Inflammatory macrophage treated with lipopolysaccharide for 1 hour (primary cell): ENCODE measurements at regions not wholly inside any gene's neighbourhood (a gene's known extent, or its start where the extent isn't known, plus 50 kb on each side); places are given as distances from the start of the nearest gene placed in this dataset.
"Not testable (repeated sequence)": the region's sequence is repeated elsewhere in the genome, so short reads cannot be mapped to it uniquely, and the experiment has no call there.

Experiments used
- DNase-seq, 2 donors: peaks; one replicate each; pipeline ENCODE4 v3.0.0-alpha.2; 2020 to 2022

GRCh38 chr14:44609876-44610510 is 102.9 kb upstream of the FSCB start:
- no peak for DNase-seq

- DNase-seq = no peak
These were observed 102.1 kb upstream of the FSCB start for GRCh38 chr14:44609201-44609600.

GRCh38 chr14:44607701-44608100 is 100.6 kb upstream of the FSCB start:
- no peak for DNase-seq

GRCh38 chr14:44606576-44606975 is 99.5 kb upstream of the FSCB start:
- DNase-seq = no peak

- not testable (repeated sequence) for DNase-seq
These were observed 94.2 kb upstream of the FSCB start for GRCh38 chr14:44601266-44601665.

- DNase-seq = no peak
These were observed 82.1 kb upstream of the FSCB start for GRCh38 chr14:44589180-44589579.

- no peak for DNase-seq
These were observed 79.8 kb upstream of the FSCB start for GRCh38 chr14:44586910-44587309.

- DNase-seq = no peak
These were observed 69.3 kb upstream of the FSCB start for GRCh38 chr14:44576356-44576755.

- DNase-seq = no peak
These were observed 60.9 kb upstream of the FSCB start for GRCh38 chr14:44567997-44568396.

- DNase-seq = no peak
These were observed 58.9 kb upstream of the FSCB start for GRCh38 chr14:44565968-44566367.

GRCh38 chr14:44564908-44565307 is 57.8 kb upstream of the FSCB start:
- DNase-seq = no peak
